ENCODE measurements at regions not wholly inside any gene's neighbourhood (a gene's known extent, or its start where the extent isn't known, plus 50 kb on each side); places are given as distances from the start of the nearest gene placed in this dataset.

- TF ChIP-seq TSC22D4 (tag; IDR thresholded peaks at IDR 0.05): no peak
- 0 out of 2 replicates have a peak, but pooled peaks have one; percentile 30 for TF ChIP-seq MYC (IDR thresholded peaks at IDR 0.05; ENCODE audit: low read depth, low read length)
- TF ChIP-seq MYC (CRISPR knock-in tag; IDR thresholded peaks at IDR 0.05; ENCODE audit: borderline replicate concordance, low read depth): no peak
- TF ChIP-seq SP2 (IDR thresholded peaks at IDR 0.05; ENCODE audit: extremely low read depth, low read depth, low read length, poor library complexity, severe bottlenecking): peak; percentile 80
- TF ChIP-seq MECOM (CRISPR knock-in tag; IDR thresholded peaks at IDR 0.05): no peak
- no peak for TF ChIP-seq U2AF1 (optimal IDR thresholded peaks at IDR 0.05; ENCODE audit: low read depth, low read length)
- TF ChIP-seq ZFX (CRISPR knock-in tag; IDR thresholded peaks at IDR 0.05): peak; percentile 56
- no peak for TF ChIP-seq SRSF7 (optimal IDR thresholded peaks at IDR 0.05; ENCODE audit: low read depth, low read length)
- no peak for TF ChIP-seq FOXA1 (IDR thresholded peaks at IDR 0.05; ENCODE audit: borderline replicate concordance)
- no peak for TF ChIP-seq TBL1XR1 (IDR thresholded peaks at IDR 0.05; ENCODE audit: low read length in 2 of 2)
- peak; percentile 69; the same call in 1 of the 2 replicates for TF ChIP-seq E2F3 (CRISPR knock-in tag; IDR thresholded peaks at IDR 0.05)
- TF ChIP-seq POLR2H (tag; IDR thresholded peaks at IDR 0.05; ENCODE audit: low read depth): peak; percentile 62
- no peak for TF ChIP-seq TEAD4 (IDR thresholded peaks at IDR 0.05; ENCODE audit: low read length)
- no peak for TF ChIP-seq TEAD4 (CRISPR knock-in tag; IDR thresholded peaks at IDR 0.05; ENCODE audit: borderline replicate concordance)
- TF ChIP-seq ZBTB11 (CRISPR knock-in tag; IDR thresholded peaks at IDR 0.05): peak in 1 of 3 experiments; percentile 54; a peak in 1 of 6 replicates
- TF ChIP-seq ARHGAP35 (IDR thresholded peaks at IDR 0.05; ENCODE audit: partially characterized antibody): no peak
- TF ChIP-seq POLR3A (IDR thresholded peaks at IDR 0.05; ENCODE audit: borderline replicate concordance, extremely low read depth, insufficient read depth, insufficient read length): no peak
- no peak for TF ChIP-seq SMAD3 (CRISPR knock-in tag; conservative IDR thresholded peaks at IDR 0.05)
- no peak for TF ChIP-seq BCL6 (CRISPR knock-in tag; IDR thresholded peaks at IDR 0.05)
- peak; percentile 83; the same call in 1 of the 2 replicates for TF ChIP-seq E2F4 (CRISPR knock-in tag; IDR thresholded peaks at IDR 0.05; ENCODE audit: low read depth)
- no peak for TF ChIP-seq SMAD1 (IDR thresholded peaks at IDR 0.05; ENCODE audit: low read depth, low read length, partially characterized antibody)
- no peak for TF ChIP-seq ARNT (IDR thresholded peaks at IDR 0.05)
- no peak for TF ChIP-seq NCOA1 (IDR thresholded peaks at IDR 0.05; ENCODE audit: low read depth)
- TF ChIP-seq SMAD2 (IDR thresholded peaks at IDR 0.05; ENCODE audit: low read depth, low read length): no peak
- no peak for TF ChIP-seq CBFA2T2 (conservative IDR thresholded peaks at IDR 0.05)
- no peak for TF ChIP-seq KDM2B (CRISPR knock-in tag; IDR thresholded peaks at IDR 0.05)
Measured at GRCh38 chr16:72664509-72665408, 383.2 kb downstream of the ZFHX3 start (continued).

All from K562 (cell line).